MM.1S (cell line): ENCODE measurements at regions not wholly inside any gene's neighbourhood (a gene's known extent, or its start where the extent isn't known, plus 50 kb on each side); places are given as distances from the start of the nearest gene placed in this dataset.
"Not testable (repeated sequence)": the region's sequence is repeated elsewhere in the genome, so short reads cannot be mapped to it uniquely, and the experiment has no call there.

Experiments used
- DNase-seq: peaks from one replicate; pipeline ENCODE4 v3.0.0-alpha.2; 2015
- H2AFZ ChIP-seq: fragments of 300-600 bp; sonication (generic); 2 replicates; pipeline ENCODE4 v1.6.0; 2016; ENCODE audit warnings: antibody characterized with exemption, low read length
- H3F3A ChIP-seq: fragments of 300-600 bp; sonication (generic); 2 replicates; pipeline ENCODE4 v1.6.1; 2016; ENCODE audit warnings: mild to moderate bottlenecking, antibody characterized with exemption, low read length, moderate library complexity, mixed read lengths; ENCODE audit not compliant: insufficient read depth
- H3K27ac ChIP-seq: fragments of 300-600 bp; sonication (generic); 2 replicates; pipeline ENCODE4 v1.5.1; 2016; ENCODE audit warnings: mild to moderate bottlenecking, low read length
- H3K27me3 ChIP-seq: fragments of 300-600 bp; sonication (generic); replicated peaks from 2 replicates; pipeline ENCODE4 v1.6.0; 2016; ENCODE audit warnings: low read length; ENCODE audit not compliant: insufficient read depth
- H3K36me3 ChIP-seq: fragments of 300-600 bp; sonication (generic); replicated peaks from 2 replicates; pipeline ENCODE4 v1.6.1; 2016; ENCODE audit warnings: mild to moderate bottlenecking, low read length, mixed read lengths; ENCODE audit not compliant: insufficient read depth
- H3K4me1 ChIP-seq: fragments of 300-600 bp; sonication (generic); 2 replicates; pipeline ENCODE4 v1.6.1; 2016; ENCODE audit warnings: low read length, mixed read lengths
- H3K4me2 ChIP-seq: fragments of 300-600 bp; sonication (generic); 2 replicates; pipeline ENCODE4 v1.6.0; 2016; ENCODE audit warnings: low read depth, low read length
- H3K4me3 ChIP-seq: fragments of 300-600 bp; sonication (generic); 2 replicates; pipeline ENCODE4 v1.5.1; 2016; ENCODE audit warnings: low read length, mixed read lengths
- H3K79me2 ChIP-seq: fragments of 300-600 bp; sonication (generic); 2 replicates; pipeline ENCODE4 v1.6.1; 2016; ENCODE audit warnings: mixed run types, low read length, mixed read lengths
- H3K9ac ChIP-seq: fragments of 300-600 bp; sonication (generic); 2 replicates; pipeline ENCODE4 v1.6.1; 2016; ENCODE audit warnings: low read length, mixed read lengths
- H3K9me2 ChIP-seq: fragments of 300-600 bp; sonication (generic); replicated peaks from 2 replicates; pipeline ENCODE4 v1.6.1; 2016; ENCODE audit warnings: mild to moderate bottlenecking, low read length, mixed read lengths; ENCODE audit not compliant: insufficient read depth
- H3K9me3 ChIP-seq: fragments of 300-600 bp; sonication (generic); replicated peaks from 2 replicates; pipeline ENCODE4 v1.6.1; 2016; ENCODE audit warnings: mild to moderate bottlenecking, low read length, mixed read lengths; ENCODE audit not compliant: insufficient read depth
- H4K20me1 ChIP-seq: fragments of 300-600 bp; sonication (generic); 2 replicates; pipeline ENCODE4 v1.6.1; 2016; ENCODE audit warnings: mild to moderate bottlenecking, low read length, moderate library complexity, mixed read lengths; ENCODE audit not compliant: insufficient read depth
- CTCF ChIP-seq: fragments of 300-600 bp; sonication (generic); IDR thresholded peaks from 2 replicates; pipeline ENCODE4 v1.5.1; 2016; ENCODE audit warnings: antibody characterized with exemption, low read length, mixed read lengths
- EZH2 ChIP-seq: fragments of 300-600 bp; sonication (generic); optimal IDR thresholded peaks from 2 replicates; pipeline ENCODE3; 2017; ENCODE audit warnings: low read depth, mild to moderate bottlenecking, antibody characterized with exemption, low read length, mixed read lengths
- EZH2phosphoT487 ChIP-seq: fragments of 300-600 bp; sonication (generic); IDR thresholded peaks from 2 replicates; pipeline ENCODE4 v1.6.1; 2018; ENCODE audit warnings: antibody characterized with exemption, low read length

- TF ChIP-seq EZH2phosphoT487 (no peak), CTCF (no peak), EZH2 (no peak)
- Histone ChIP-seq H3K36me3 (no peaks in the 10 kb centered on the region), H2AFZ (no peak overlapping the region), H3K4me3 (no peak overlapping the region), H3F3A (no peaks in the 10 kb centered on the region), H4K20me1 (no peaks in the 10 kb centered on the region), H3K4me1 (no peaks in the 10 kb centered on the region), H3K9me3 (no peaks in the 10 kb centered on the region), H3K9ac (no peak overlapping the region), H3K9me2 (no peaks in the 10 kb centered on the region), H3K27ac (no peak overlapping the region), H3K4me2 (no peak overlapping the region), H3K27me3 (no peaks in the 10 kb centered on the region), H3K79me2 (no peaks in the 10 kb centered on the region)
- no peak for DNase-seq
These were observed 102.4 kb upstream of the METAP2 start for GRCh38 chr12:95371571-95371970.

GRCh38 chr12:95379481-95379880, 94.5 kb upstream of the METAP2 start:
- not testable (repeated sequence) for H3K4me3 ChIP-seq

GRCh38 chr12:95380334-95380733, 93.6 kb upstream of the METAP2 start:
- not testable (repeated sequence) for H3F3A ChIP-seq, DNase-seq, H3K4me1 ChIP-seq, H3K36me3 ChIP-seq, H3K9ac ChIP-seq, H2AFZ ChIP-seq, H3K4me2 ChIP-seq, H3K79me2 ChIP-seq, H3K27me3 ChIP-seq, H3K27ac ChIP-seq, H3K9me2 ChIP-seq, H4K20me1 ChIP-seq, H3K9me3 ChIP-seq, H3K4me3 ChIP-seq

More at GRCh38 chr12:95379481-95379880, 94.5 kb upstream of the METAP2 start:
- not testable (repeated sequence) for H3K4me1 ChIP-seq, DNase-seq, H3K27ac ChIP-seq, H3K9me3 ChIP-seq, H4K20me1 ChIP-seq, H3K79me2 ChIP-seq, H3F3A ChIP-seq, H3K9ac ChIP-seq, H2AFZ ChIP-seq, H3K27me3 ChIP-seq, H3K36me3 ChIP-seq, H3K4me2 ChIP-seq, H3K9me2 ChIP-seq

GRCh38 chr12:95380997-95381786, 92.8 kb upstream of the METAP2 start:
- Histone ChIP-seq H3K4me2 (no peak overlapping the region), H3K4me3 (no peak overlapping the region), H3K79me2 (no peaks in the 10 kb centered on the region), H3F3A (no peaks in the 10 kb centered on the region), H3K9me2 (no peaks in the 10 kb centered on the region), H3K36me3 (no peaks in the 10 kb centered on the region), H2AFZ (no peak overlapping the region), H4K20me1 (no peaks in the 10 kb centered on the region), H3K4me1 (no peaks in the 10 kb centered on the region), H3K27me3 (no peaks in the 10 kb centered on the region), H3K9me3 (no peaks in the 10 kb centered on the region), H3K9ac (no peak overlapping the region), H3K27ac (no peak overlapping the region)
- TF ChIP-seq EZH2, result no peak
- no peak for TF ChIP-seq EZH2phosphoT487
- DNase-seq, result no peak

- not testable (repeated sequence) for H4K20me1 ChIP-seq, H3K9ac ChIP-seq, H3K4me2 ChIP-seq, H3F3A ChIP-seq, H3K9me3 ChIP-seq, H3K27me3 ChIP-seq, H3K4me3 ChIP-seq, H2AFZ ChIP-seq, H3K36me3 ChIP-seq, DNase-seq, H3K27ac ChIP-seq, H3K79me2 ChIP-seq, H3K9me2 ChIP-seq, H3K4me1 ChIP-seq
These were observed 90.0 kb upstream of the METAP2 start for GRCh38 chr12:95383920-95384319.
